GM18951 (cell line): ENCODE measurements at regions not wholly inside any gene's neighbourhood (a gene's known extent, or its start where the extent isn't known, plus 50 kb on each side); places are given as distances from the start of the nearest gene placed in this dataset.

Experiments used
- POLR2A ChIP-seq: IDR thresholded peaks from 4 replicates; pipeline ENCODE4 v1.6.1; 2011; ENCODE audit warnings: mild to moderate bottlenecking; ENCODE audit not compliant: insufficient read length, insufficient read depth; ENCODE audit errors: extremely low read depth
- in situ Hi-C: fragments of 300-500 bp; cut with MboI; formaldehyde crosslinking; loops from one replicate; pipeline ENCODE4 v1.12.0; 2022; ENCODE audit warnings: low sequenced_read_pairs, mixed read lengths, inconsistent platforms; ENCODE audit not compliant: unreplicated experiment

DNA sequence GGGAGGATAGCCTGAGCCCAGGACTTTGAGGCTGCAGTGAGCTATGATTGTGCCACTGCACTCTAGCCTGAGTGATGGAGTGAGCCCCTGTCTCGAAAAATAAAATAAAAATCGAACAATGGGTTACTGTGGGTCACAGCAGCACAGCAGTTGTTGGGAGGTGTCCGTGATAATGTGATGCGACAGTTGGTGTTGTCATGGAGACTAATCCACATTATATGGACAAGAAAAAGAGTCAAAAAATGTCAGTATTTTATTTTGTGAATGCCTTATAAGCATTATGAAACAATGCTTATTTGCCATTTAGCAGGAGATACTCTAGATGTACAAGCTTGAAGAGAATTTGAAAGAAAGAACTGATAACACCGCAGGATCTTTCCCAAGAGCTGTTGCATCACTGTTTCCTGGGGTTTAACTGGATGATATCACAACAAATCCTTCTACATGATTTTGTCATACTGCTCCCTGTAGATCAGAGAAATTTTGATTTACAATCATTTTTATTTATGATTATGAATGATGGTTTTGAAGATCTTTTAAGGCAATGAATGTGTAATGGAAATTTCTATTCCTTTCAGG is 195.4 kb downstream of the BAMBI start:
- TF ChIP-seq POLR2A, result no peak
- in situ Hi-C loops, result loop anchor here (10.0 kb wide), 1 partner anchor 112 kb away; no protein-coding TSS in a partner anchor

GRCh38 chr10:28873540-28873939 is 196.2 kb downstream of the BAMBI start:
- TF ChIP-seq POLR2A, result no peak
- in situ Hi-C loops, result loop anchor here (10.0 kb wide), 1 partner anchor 111 kb away; no protein-coding TSS in a partner anchor

- TF ChIP-seq POLR2A, result no peak
- in situ Hi-C loops, result loop anchor here (10.0 kb wide), 1 partner anchor 111 kb away; no protein-coding TSS in a partner anchor
Observed at GRCh38 chr10:28874210-28874609, 196.9 kb downstream of the BAMBI start.

DNA sequence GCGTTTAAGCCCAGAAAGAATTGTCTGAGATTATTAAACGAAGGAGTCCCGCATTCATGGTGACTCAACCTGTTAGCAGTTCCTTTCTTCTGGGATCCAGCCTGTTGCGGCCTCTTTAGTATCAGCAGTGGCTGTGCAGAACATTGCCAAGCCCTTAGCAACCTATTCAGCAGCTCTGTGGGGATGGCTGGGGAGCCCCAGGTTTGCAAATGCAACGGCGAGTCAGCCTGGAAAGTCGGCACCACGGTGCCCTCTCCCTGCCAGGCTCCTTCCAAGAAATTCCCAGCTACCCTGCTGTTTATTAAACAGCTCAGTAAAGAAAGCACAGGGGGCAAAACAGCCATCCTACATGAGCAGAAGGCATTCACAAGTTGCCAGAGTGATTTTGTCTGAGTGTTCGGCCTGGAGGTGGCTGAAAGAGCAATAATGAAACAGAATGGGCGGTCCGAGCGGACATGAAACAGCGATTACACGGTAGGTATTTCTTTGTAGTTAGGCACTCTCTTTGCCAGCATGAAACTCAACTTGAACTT is 198.3 kb downstream of the BAMBI start:
- in situ Hi-C loops, result loop anchor here (10.0 kb wide), 1 partner anchor 109 kb away; no protein-coding TSS in a partner anchor
- TF ChIP-seq POLR2A, result no peak

- no peak for TF ChIP-seq POLR2A
- in situ Hi-C loops, result loop anchor here (10.0 kb wide), 1 partner anchor 106 kb away; no protein-coding TSS in a partner anchor
Observed at GRCh38 chr10:28878236-28878970, 201.1 kb downstream of the BAMBI start.

- no peak for TF ChIP-seq POLR2A
- in situ Hi-C loops, result loop anchor here (10.0 kb wide), 1 partner anchor 106 kb away; no protein-coding TSS in a partner anchor
Observed at GRCh38 chr10:28879246-28879645, 201.9 kb downstream of the BAMBI start.

DNA sequence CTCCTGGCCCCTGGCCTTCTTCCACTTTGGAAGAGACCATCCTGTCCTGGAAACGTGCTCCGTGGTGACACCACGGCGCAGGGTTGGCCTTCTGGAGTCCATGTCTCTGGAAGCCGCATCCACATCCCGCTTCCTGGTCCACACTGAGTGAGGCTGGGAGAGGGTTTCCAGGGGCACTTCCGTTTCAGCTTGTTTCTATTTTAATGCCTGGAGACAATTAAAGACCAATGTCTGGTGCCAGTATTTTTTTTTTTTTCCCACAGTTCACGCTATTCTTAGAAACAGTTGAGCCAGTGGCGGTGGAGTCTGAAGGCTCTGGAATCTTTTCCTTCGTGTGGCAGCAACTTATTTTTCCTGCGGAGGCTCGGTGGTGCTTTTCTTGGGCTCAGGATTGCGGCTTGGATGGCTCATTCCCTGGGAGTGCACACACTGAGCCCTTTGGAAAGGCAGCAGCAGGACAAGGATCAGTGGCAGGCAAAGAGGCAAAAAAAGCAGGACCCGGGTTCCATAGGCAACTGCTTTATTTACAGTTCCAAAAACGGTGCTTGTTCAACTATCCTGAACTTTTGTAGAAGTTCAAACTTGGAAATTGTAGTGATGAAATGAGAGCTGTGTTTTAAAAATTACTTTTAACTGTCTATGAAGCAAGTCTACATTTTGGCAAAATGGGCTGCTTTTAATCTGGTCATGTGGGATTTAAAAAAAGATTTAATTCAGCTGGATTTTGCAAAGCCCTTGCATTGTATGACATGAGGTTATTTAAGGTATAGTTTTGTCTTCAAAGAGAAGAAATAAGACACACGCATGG is 202.8 kb downstream of the BAMBI start:
- TF ChIP-seq POLR2A, result no peak
- in situ Hi-C loops, result loop anchor here (10.0 kb wide), 1 partner anchor 105 kb away; no protein-coding TSS in a partner anchor

GRCh38 chr10:28880683-28880950 is 203.3 kb downstream of the BAMBI start:
- in situ Hi-C loops, result no loop called here
- no peak for TF ChIP-seq POLR2A

- in situ Hi-C loops, result no loop called here
- no peak for TF ChIP-seq POLR2A
Observed at GRCh38 chr10:28881171-28881882, 204.0 kb downstream of the BAMBI start.

DNA sequence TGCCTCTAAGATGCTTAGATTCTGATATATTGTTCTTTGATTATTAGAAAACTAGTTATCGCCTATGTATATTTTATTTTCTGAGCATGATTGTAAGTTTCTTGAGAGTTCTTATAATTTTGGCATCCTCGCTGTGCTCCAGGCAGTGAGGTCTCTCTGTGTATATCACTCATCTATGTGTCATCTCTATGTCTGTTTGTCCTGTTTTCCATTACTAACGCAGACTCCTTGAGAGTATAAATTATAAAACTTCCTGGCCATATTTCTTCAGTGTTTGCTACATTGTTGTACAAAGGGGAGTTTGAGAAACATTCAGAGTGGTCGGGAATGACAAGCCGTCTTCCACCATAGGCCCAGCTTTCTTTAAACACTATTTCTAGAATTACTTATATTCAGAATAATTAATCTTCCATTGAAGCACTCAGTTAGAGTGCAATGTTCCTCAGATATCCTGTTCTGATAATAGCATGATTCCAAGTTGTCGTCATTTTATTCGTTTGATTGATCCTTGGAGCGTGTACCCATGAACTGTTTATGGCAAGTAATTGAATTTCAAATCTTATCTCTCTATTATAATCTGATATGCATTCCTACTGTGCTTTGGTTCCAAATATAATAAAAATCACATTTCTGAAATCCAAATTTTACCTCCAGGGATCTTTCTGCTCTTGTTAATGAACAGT is 206.6 kb downstream of the BAMBI start:
- no peak for TF ChIP-seq POLR2A
- in situ Hi-C loops, result no loop called here

DNA sequence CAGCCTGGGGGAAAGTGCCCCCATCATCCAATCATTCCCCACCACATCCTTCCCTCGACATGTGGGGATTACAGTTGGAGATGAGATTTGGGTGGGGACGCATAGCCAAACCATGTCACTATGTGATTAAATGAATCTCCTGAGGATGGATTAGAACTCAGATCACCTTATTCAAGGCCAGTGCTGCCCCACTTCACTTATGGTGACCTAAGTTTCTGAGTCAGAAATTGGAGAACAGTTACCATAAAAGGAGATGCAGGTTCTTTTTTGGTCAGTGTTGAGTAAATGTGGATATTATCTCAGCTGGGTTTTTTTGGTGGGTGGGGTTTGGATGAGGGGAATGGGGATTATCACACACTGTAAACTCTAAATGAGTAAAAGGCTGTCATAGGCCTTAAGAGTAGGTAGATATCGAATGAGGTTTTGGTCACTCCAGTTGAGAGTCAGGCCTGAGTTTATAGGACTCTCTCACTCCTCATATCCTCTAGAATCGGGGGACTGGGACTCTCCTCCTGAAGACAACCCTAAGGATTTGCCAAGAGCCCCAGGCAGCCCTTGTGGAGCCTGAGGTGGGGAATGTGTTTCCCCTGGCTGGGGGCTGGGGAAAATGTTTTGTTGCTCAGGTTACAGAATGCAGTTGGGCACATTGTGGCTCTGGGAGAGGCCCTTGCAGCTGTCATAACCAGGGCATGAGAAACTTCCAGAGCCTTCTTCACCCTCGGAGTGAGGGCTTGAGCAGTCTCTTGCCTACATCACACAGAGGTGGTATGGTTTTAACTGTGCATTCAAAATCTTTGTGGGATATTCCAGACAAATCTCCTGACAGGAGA is 213.0 kb downstream of the BAMBI start:
- in situ Hi-C loops, result no loop called here
- no peak for TF ChIP-seq POLR2A
